GM10248 (cell line): ENCODE measurements at regions not wholly inside any gene's neighbourhood (a gene's known extent, or its start where the extent isn't known, plus 50 kb on each side); places are given as distances from the start of the nearest gene placed in this dataset.
A peak's percentile ranks its signal among the peaks of the same experiment; 100 is the strongest.

Experiments used
- CTCF ChIA-PET: fragments of 300-600 bp; sonication (Branson Sonifier 250); formaldehyde crosslinking; extraction: SDS; loops from one replicate; lab custom pipeline; 2021; ENCODE audit warnings: antibody characterized with exemption; lab: Yijun Ruan, JAX
- POLR2A ChIA-PET: fragments of 350-650 bp; sonication (Branson Sonifier 250); formaldehyde crosslinking; extraction: SDS; loops from one replicate; lab custom pipeline; 2020; ENCODE audit warnings: antibody characterized with exemption; lab: Yijun Ruan, JAX
- DNase-seq: peaks from one replicate; pipeline ENCODE4 v3.0.0; 2012; ENCODE audit errors: extremely low spot score
- CTCF ChIP-seq: IDR thresholded peaks from 2 replicates; pipeline ENCODE4 v1.5.1; 2012; ENCODE audit warnings: mild to moderate bottlenecking, low read depth; ENCODE audit errors: extremely low read depth, missing control alignments, control extremely low read depth

- POLR2A ChIA-PET: no interaction called here
- DNase-seq: no peak
- CTCF ChIA-PET: interaction anchor here (0.7 to 3.4 kb wide), 6 partner anchors 10 to 462 kb away, joined by 3 to 21 read pairs (median 4); no protein-coding TSS in a partner anchor
- peak; percentile 34 for TF ChIP-seq CTCF
These were observed 61.1 kb upstream of the NPSR1 start for GRCh38 chr7:34596887-34597286.

GRCh38 chr7:34603711-34604444 is 54.1 kb upstream of the NPSR1 start:
- ChIA-PET POLR2A (no interaction called here), CTCF (no interaction called here)
- TF ChIP-seq CTCF: no peak

More at GRCh38 chr7:34603711-34604444, 54.1 kb upstream of the NPSR1 start:
- no peak for DNase-seq
